Chondrocyte (in vitro differentiated cells): ENCODE measurements at regions not wholly inside any gene's neighbourhood (a gene's known extent, or its start where the extent isn't known, plus 50 kb on each side); places are given as distances from the start of the nearest gene placed in this dataset.
"Not testable (repeated sequence)": the region's sequence is repeated elsewhere in the genome, so short reads cannot be mapped to it uniquely, and the experiment has no call there.

Source experiments
- DNase-seq: peaks from one replicate; pipeline ENCODE4 v3.0.0; 2021; ENCODE audit warnings: mixed read lengths, low spot score
- H3K27ac Mint-ChIP-seq: one replicate; pipeline ENCODE4 v1.8.0; 2021; ENCODE audit warnings: mild to moderate bottlenecking, moderate library complexity, mixed read lengths; ENCODE audit not compliant: unreplicated experiment
- H3K27me3 Mint-ChIP-seq: 2 replicates; pipeline ENCODE4 v1.8.0; 2021; ENCODE audit warnings: low read depth, mixed read lengths
- H3K36me3 Mint-ChIP-seq: 2 replicates; pipeline ENCODE4 v1.8.0; 2021; ENCODE audit warnings: low read depth, mixed read lengths
- H3K4me1 Mint-ChIP-seq: 2 replicates; pipeline ENCODE4 v1.8.0; 2021; ENCODE audit warnings: low read depth, mild to moderate bottlenecking, mixed read lengths
- H3K4me3 Mint-ChIP-seq: one replicate; pipeline ENCODE4 v1.8.0; 2021; ENCODE audit warnings: mild to moderate bottlenecking, moderate library complexity, mixed read lengths; ENCODE audit not compliant: unreplicated experiment
- H3K9me3 Mint-ChIP-seq: 2 replicates; pipeline ENCODE4 v1.8.0; 2021; ENCODE audit warnings: low read depth, mixed read lengths
- TF ChIP-seq, protein P1 (sequence below): fragments of 200-600 bp; sonication (generic); IDR thresholded peaks from 2 replicates; pipeline ENCODE4 v1.5.0; 2021; ENCODE audit warnings: antibody characterized with exemption, mild to moderate bottlenecking, moderate library complexity

DNA sequence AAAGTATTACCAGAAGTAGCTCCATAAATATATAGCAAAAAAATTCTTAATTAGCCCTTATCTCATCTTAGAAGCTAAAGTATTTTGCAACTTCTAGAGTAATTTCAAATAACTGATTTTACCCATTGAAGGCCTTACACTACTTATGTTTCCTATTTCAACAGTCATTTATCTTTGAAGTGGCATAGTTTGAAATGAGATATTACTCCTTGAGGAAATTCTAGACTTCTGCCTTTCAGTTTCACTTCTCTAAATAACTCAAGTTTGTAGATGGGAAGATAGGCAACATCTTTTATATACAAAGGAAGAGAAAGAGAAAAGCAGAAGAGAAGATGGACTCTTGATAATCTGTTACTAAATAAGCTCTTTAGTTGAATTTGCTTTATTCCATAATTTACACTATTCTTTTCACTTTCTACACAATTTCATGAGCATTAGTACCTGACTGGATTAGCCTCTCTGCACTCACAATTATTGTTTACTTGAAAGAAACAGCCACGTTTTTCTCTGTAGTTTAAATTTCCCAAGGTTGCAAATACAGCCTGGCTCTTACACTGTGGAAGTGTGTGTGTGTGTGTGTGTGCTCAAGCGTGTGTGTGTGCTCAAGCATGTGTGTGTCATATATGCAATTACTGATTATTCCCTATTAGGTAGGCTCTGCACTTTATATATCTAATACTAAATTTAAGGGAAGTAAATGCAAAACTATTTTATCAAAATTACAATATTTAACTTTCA, 60.6 kb upstream of the EMB start:
- H3K4me1 Mint-ChIP-seq: no peaks in the 10 kb centered on the region
- DNase-seq: no peak
- peaks cover 9% of the 10 kb centered on the region for H3K9me3 Mint-ChIP-seq
- H3K36me3 Mint-ChIP-seq: no peaks in the 10 kb centered on the region
- peaks cover 14% of the 10 kb centered on the region for H3K27me3 Mint-ChIP-seq
- no peak overlapping the region for H3K27ac Mint-ChIP-seq
- TF ChIP-seq, protein P1, sequence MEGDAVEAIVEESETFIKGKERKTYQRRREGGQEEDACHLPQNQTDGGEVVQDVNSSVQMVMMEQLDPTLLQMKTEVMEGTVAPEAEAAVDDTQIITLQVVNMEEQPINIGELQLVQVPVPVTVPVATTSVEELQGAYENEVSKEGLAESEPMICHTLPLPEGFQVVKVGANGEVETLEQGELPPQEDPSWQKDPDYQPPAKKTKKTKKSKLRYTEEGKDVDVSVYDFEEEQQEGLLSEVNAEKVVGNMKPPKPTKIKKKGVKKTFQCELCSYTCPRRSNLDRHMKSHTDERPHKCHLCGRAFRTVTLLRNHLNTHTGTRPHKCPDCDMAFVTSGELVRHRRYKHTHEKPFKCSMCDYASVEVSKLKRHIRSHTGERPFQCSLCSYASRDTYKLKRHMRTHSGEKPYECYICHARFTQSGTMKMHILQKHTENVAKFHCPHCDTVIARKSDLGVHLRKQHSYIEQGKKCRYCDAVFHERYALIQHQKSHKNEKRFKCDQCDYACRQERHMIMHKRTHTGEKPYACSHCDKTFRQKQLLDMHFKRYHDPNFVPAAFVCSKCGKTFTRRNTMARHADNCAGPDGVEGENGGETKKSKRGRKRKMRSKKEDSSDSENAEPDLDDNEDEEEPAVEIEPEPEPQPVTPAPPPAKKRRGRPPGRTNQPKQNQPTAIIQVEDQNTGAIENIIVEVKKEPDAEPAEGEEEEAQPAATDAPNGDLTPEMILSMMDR: no peak
- no peak overlapping the region for H3K4me3 Mint-ChIP-seq

DNA sequence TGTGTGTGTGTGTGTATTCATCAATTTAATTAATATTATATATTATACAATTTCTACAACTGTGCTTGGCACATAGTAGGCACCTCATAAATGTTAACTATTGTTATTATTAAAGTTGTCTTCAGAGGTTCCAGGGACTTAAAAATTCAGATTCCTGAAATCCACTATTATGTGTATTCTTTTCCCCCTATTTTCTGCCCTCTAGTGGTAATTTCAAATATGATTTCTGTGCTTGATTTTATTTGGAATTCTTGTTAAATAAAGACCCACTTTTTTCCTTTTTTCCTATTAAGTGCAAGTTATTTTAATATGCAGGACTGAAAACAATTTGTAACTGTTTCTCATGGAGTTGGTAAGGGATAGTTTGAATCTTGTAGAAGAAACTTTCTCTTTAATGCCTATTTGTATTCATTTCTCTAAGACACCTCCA, 72.0 kb upstream of the EMB start:
- H3K9me3 Mint-ChIP-seq, H3K4me3 Mint-ChIP-seq, H3K36me3 Mint-ChIP-seq, DNase-seq, H3K27ac Mint-ChIP-seq, H3K4me1 Mint-ChIP-seq: not testable (repeated sequence)
- H3K27me3 Mint-ChIP-seq: peaks cover 19% of the 10 kb centered on the region
- TF ChIP-seq, protein P1: peak; percentile 77

DNA sequence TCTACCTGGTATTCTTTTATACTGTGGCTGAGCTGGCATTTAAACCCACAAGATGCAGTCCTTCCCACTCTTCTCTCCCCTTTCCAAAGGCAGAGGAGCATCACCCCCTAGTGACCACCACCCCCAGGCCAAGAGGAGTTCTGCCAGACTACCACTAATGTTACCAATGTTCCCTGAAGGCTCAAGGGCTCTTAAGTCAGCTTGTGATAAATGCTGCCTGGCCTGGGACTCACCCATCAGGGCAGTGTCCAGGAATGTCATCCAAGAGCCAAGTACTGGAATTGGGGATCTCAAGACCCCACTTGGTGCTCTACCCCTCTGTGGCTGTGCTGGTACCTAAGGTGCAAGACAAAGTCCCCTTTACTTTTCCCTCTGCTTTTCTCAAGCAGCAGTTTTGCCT, 80.0 kb upstream of the EMB start:
- not testable (repeated sequence) for DNase-seq, H3K4me1 Mint-ChIP-seq, H3K36me3 Mint-ChIP-seq, H3K27ac Mint-ChIP-seq, H3K4me3 Mint-ChIP-seq
- Mint-ChIP-seq H3K9me3 (peaks cover 13% of the 10 kb centered on the region), H3K27me3 (peaks cover 41% of the 10 kb centered on the region)

DNA sequence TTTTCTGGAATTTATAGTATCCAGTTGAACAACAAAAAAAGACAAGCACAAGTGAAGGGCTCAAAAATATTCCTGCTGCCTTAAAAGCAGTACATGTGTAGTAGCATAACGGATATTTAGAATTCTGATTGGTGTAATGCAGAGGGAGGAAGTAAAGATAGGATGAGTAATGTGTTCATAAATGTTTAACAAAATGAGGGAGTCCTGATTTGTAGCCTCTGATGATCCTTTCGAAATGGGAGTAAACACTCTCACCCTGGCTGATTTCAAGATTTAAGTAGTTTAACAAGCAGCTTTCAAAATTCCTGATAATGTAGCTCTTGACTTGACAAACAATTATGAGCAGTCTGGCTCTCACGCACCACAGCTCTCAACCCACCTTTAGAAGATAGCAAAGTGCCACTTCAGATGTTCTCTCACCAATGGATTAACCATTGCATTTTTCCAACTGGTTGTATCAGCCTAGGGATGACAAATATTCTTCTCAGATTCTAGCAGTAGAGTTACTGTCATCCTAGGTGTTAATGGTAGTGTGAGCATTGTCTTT, 86.5 kb upstream of the EMB start:
- H3K36me3 Mint-ChIP-seq, H3K9me3 Mint-ChIP-seq, H3K4me1 Mint-ChIP-seq, H3K4me3 Mint-ChIP-seq, H3K27ac Mint-ChIP-seq, DNase-seq: not testable (repeated sequence)
- peaks cover 38% of the 10 kb centered on the region for H3K27me3 Mint-ChIP-seq

DNA sequence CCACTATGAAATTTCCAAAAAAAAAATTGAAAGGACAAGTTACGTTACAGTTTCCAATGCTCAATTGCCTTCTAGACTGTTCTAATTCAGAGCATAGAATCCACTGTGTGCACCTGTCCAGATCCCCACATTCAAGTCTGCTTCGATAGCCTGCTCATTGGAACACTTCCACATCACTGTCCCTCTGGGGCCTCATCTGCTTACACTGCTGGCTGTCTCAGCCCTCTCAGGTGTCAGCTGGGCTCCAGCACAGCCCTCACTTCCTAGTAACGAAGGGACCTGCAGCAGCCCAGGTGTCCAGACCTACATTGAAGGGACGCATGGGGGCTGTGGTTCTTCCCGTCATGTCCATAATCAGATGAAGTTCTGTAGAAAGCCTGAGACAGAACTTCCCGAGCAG, 94.3 kb upstream of the EMB start:
- H3K4me1 Mint-ChIP-seq: no peaks in the 10 kb centered on the region
- no peak for DNase-seq

DNA sequence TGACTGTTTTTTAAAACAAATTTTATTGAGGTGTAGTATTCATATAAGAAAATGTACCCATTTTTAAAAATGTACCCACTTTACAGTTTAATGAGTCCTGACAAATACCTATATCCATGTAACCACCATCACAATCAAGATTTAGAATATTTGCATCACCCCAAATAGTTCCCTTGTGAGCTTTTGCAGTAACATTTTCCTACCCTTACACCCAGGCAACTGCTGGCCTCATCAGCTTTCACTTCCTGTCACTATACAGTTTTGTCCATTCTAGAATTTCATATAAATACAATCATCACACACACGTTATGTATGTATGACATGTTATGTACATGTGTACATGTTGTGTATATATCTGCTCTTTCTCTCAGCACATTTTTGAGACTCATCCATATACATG, 96.4 kb upstream of the EMB start:
- peaks cover 14% of the 10 kb centered on the region for H3K9me3 Mint-ChIP-seq
- H3K4me1 Mint-ChIP-seq, H3K27ac Mint-ChIP-seq: not testable (repeated sequence)

More for the DNA sequence above, 94.3 kb upstream of the EMB start:
- Mint-ChIP-seq H3K9me3 (peaks cover 10% of the 10 kb centered on the region), H3K36me3 (no peaks in the 10 kb centered on the region), H3K27me3 (peaks cover 14% of the 10 kb centered on the region), H3K4me3 (no peak overlapping the region), H3K27ac (no peak overlapping the region)
- TF ChIP-seq, protein P1: no peak

DNA sequence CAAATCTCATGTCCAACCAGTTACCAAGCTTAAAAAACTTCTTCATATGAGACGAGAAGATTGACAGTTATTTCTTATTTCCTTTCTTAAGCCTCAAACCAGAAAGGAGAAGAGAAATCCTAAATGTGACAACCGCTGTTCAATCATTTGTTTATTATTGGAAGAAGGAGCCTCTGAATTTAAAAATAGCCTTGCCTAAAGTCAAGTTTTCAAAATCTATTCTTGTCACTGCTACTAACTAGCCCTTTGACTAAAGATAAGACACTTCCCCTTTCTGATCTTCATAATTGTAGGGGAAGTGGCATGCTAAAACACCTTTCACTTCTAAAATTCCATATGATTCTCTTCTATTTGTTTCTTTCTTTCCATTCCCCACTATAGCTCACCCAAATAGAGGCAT, 106.2 kb upstream of the EMB start:
- Mint-ChIP-seq H3K27ac (no peak overlapping the region), H3K4me3 (no peak overlapping the region), H3K9me3 (peaks cover 15% of the 10 kb centered on the region), H3K36me3 (peaks cover 3% of the 10 kb centered on the region), H3K27me3 (no peaks in the 10 kb centered on the region), H3K4me1 (no peaks in the 10 kb centered on the region)
- DNase-seq: no peak
- TF ChIP-seq, protein P1: no peak

More for the DNA sequence above, 96.4 kb upstream of the EMB start:
- H3K27me3 Mint-ChIP-seq, H3K36me3 Mint-ChIP-seq, DNase-seq, H3K4me3 Mint-ChIP-seq: not testable (repeated sequence)
